ENCODE measurements at regions not wholly inside any gene's neighbourhood (a gene's known extent, or its start where the extent isn't known, plus 50 kb on each side); places are given as distances from the start of the nearest gene placed in this dataset.
A peak's percentile ranks its signal among the peaks of the same experiment; 100 is the strongest.

GRCh38 chr13:106433066-106433465 lies 102.4 kb downstream of the EFNB2 start:
- H3K9me3 ChIP-seq (ENCODE audit: control insufficient read depth, insufficient read depth, low read length), result no peaks in the 10 kb centered on the region
- H3K4me3 ChIP-seq (ENCODE audit: low read depth, low read length), result no peak overlapping the region
- 82% methylated on average over 2 of the region's 2 CpGs for WGBS (ENCODE audit: insufficient coverage)
- no peaks in the 10 kb centered on the region for H3K36me3 ChIP-seq (ENCODE audit: control insufficient read depth, insufficient read depth, low read length)
- H3K27ac ChIP-seq (ENCODE audit: low read depth, low read length), result no peak overlapping the region
- no peak for DNase-seq (ENCODE audit: low read depth in 4 of 6, low spot score in 6 of 6)
- no peaks in the 10 kb centered on the region for H3K4me1 ChIP-seq (ENCODE audit: control insufficient read depth, insufficient read depth, low read length)
- H3K27me3 ChIP-seq (ENCODE audit: control insufficient read depth, insufficient read depth, low read length), result no peaks in the 10 kb centered on the region

- Histone ChIP-seq H3K36me3 (ENCODE audit: control insufficient read depth, insufficient read depth, low read length) (no peaks in the 10 kb centered on the region), H3K27ac (ENCODE audit: low read depth, low read length) (no peak overlapping the region), H3K4me1 (ENCODE audit: control insufficient read depth, insufficient read depth, low read length) (no peaks in the 10 kb centered on the region), H3K27me3 (ENCODE audit: control insufficient read depth, insufficient read depth, low read length) (no peaks in the 10 kb centered on the region), H3K4me3 (ENCODE audit: low read depth, low read length) (no peak overlapping the region), H3K9me3 (ENCODE audit: control insufficient read depth, insufficient read depth, low read length) (no peaks in the 10 kb centered on the region)
- DNase-seq (ENCODE audit: low read depth in 4 of 6, low spot score in 6 of 6), result no peak
- no CpG with 5 or more reads among the region's 3 CpGs for WGBS (ENCODE audit: insufficient coverage)
Observed at GRCh38 chr13:106432636-106433035, 102.8 kb downstream of the EFNB2 start.

GRCh38 chr13:106426909-106427308 lies 108.6 kb downstream of the EFNB2 start:
- H3K27me3 ChIP-seq (ENCODE audit: control insufficient read depth, insufficient read depth, low read length), result no peaks in the 10 kb centered on the region
- WGBS (ENCODE audit: insufficient coverage), result 67% methylated on average over 2 of the region's 4 CpGs
- no peak overlapping the region for H3K4me3 ChIP-seq (ENCODE audit: low read depth, low read length)
- no peak for DNase-seq (ENCODE audit: low read depth in 4 of 6, low spot score in 6 of 6)
- H3K9me3 ChIP-seq (ENCODE audit: control insufficient read depth, insufficient read depth, low read length), result no peaks in the 10 kb centered on the region
- no peak overlapping the region for H3K27ac ChIP-seq (ENCODE audit: low read depth, low read length)
- no peaks in the 10 kb centered on the region for H3K36me3 ChIP-seq (ENCODE audit: control insufficient read depth, insufficient read depth, low read length)
- no peaks in the 10 kb centered on the region for H3K4me1 ChIP-seq (ENCODE audit: control insufficient read depth, insufficient read depth, low read length)

- H3K36me3 ChIP-seq (ENCODE audit: control insufficient read depth, insufficient read depth, low read length), result no peaks in the 10 kb centered on the region
- H3K4me3 ChIP-seq (ENCODE audit: low read depth, low read length), result no peak overlapping the region
- H3K27ac ChIP-seq (ENCODE audit: low read depth, low read length), result no peak overlapping the region
- no peak for DNase-seq (ENCODE audit: low read depth in 4 of 6, low spot score in 6 of 6)
- 94% methylated on average over 17 of the region's 17 CpGs for WGBS (ENCODE audit: insufficient coverage)
- H3K9me3 ChIP-seq (ENCODE audit: control insufficient read depth, insufficient read depth, low read length), result no peaks in the 10 kb centered on the region
- H3K27me3 ChIP-seq (ENCODE audit: control insufficient read depth, insufficient read depth, low read length), result no peaks in the 10 kb centered on the region
- no peaks in the 10 kb centered on the region for H3K4me1 ChIP-seq (ENCODE audit: control insufficient read depth, insufficient read depth, low read length)
Observed at GRCh38 chr13:106425661-106426060, 109.8 kb downstream of the EFNB2 start.

GRCh38 chr13:106424805-106425204 lies 110.7 kb downstream of the EFNB2 start:
- 60% methylated on average over 1 of the region's 1 CpG for WGBS (ENCODE audit: insufficient coverage)
- H3K27ac ChIP-seq (ENCODE audit: low read depth, low read length), result no peak overlapping the region
- no peaks in the 10 kb centered on the region for H3K4me1 ChIP-seq (ENCODE audit: control insufficient read depth, insufficient read depth, low read length)
- H3K9me3 ChIP-seq (ENCODE audit: control insufficient read depth, insufficient read depth, low read length), result no peaks in the 10 kb centered on the region
- no peaks in the 10 kb centered on the region for H3K27me3 ChIP-seq (ENCODE audit: control insufficient read depth, insufficient read depth, low read length)
- DNase-seq (ENCODE audit: low read depth in 4 of 6, low spot score in 6 of 6), result no peak
- H3K36me3 ChIP-seq (ENCODE audit: control insufficient read depth, insufficient read depth, low read length), result no peaks in the 10 kb centered on the region
- H3K4me3 ChIP-seq (ENCODE audit: low read depth, low read length), result no peak overlapping the region

- H3K27ac ChIP-seq (ENCODE audit: low read depth, low read length), result no peak overlapping the region
- 84% methylated on average over 4 of the region's 7 CpGs for WGBS (ENCODE audit: insufficient coverage)
- no peak for DNase-seq (ENCODE audit: low read depth in 4 of 6, low spot score in 6 of 6)
Observed at GRCh38 chr13:106423530-106423929, 111.9 kb downstream of the EFNB2 start.

GRCh38 chr13:106418556-106418955 lies 116.9 kb downstream of the EFNB2 start:
- Histone ChIP-seq H3K4me1 (ENCODE audit: control insufficient read depth, insufficient read depth, low read length) (no peaks in the 10 kb centered on the region), H3K36me3 (ENCODE audit: control insufficient read depth, insufficient read depth, low read length) (no peaks in the 10 kb centered on the region), H3K9me3 (ENCODE audit: control insufficient read depth, insufficient read depth, low read length) (no peaks in the 10 kb centered on the region), H3K4me3 (ENCODE audit: low read depth, low read length) (peak overlapping the region; percentile 6), H3K27ac (ENCODE audit: low read depth, low read length) (peak overlapping the region; percentile 31), H3K27me3 (ENCODE audit: control insufficient read depth, insufficient read depth, low read length) (no peaks in the 10 kb centered on the region)
- peak in 2 of 6 donors; percentile 43 to 44 for DNase-seq (ENCODE audit: low read depth in 4 of 6, low spot score in 6 of 6)
- WGBS (ENCODE audit: insufficient coverage), result no CpG with 5 or more reads among the region's 4 CpGs

More at GRCh38 chr13:106423530-106423929, 111.9 kb downstream of the EFNB2 start:
- no peak overlapping the region for H3K4me3 ChIP-seq (ENCODE audit: low read depth, low read length)
- no peaks in the 10 kb centered on the region for H3K4me1 ChIP-seq (ENCODE audit: control insufficient read depth, insufficient read depth, low read length)
- H3K9me3 ChIP-seq (ENCODE audit: control insufficient read depth, insufficient read depth, low read length), result no peaks in the 10 kb centered on the region
- H3K36me3 ChIP-seq (ENCODE audit: control insufficient read depth, insufficient read depth, low read length), result no peaks in the 10 kb centered on the region
- no peaks in the 10 kb centered on the region for H3K27me3 ChIP-seq (ENCODE audit: control insufficient read depth, insufficient read depth, low read length)

- Histone ChIP-seq H3K4me1 (ENCODE audit: control insufficient read depth, insufficient read depth, low read length) (no peaks in the 10 kb centered on the region), H3K27me3 (ENCODE audit: control insufficient read depth, insufficient read depth, low read length) (no peaks in the 10 kb centered on the region), H3K36me3 (ENCODE audit: control insufficient read depth, insufficient read depth, low read length) (no peaks in the 10 kb centered on the region), H3K27ac (ENCODE audit: low read depth, low read length) (peak overlapping the region; percentile 72), H3K9me3 (ENCODE audit: control insufficient read depth, insufficient read depth, low read length) (no peaks in the 10 kb centered on the region), H3K4me3 (ENCODE audit: low read depth, low read length) (no peak overlapping the region)
- DNase-seq (ENCODE audit: low read depth in 4 of 6, low spot score in 6 of 6), result peak in 1 of 6 donors; percentile 9
- 69% methylated on average over 12 of the region's 16 CpGs for WGBS (ENCODE audit: insufficient coverage)
Observed at GRCh38 chr13:106417467-106418110, 117.9 kb downstream of the EFNB2 start.

- 82% methylated on average over 3 of the region's 3 CpGs for WGBS (ENCODE audit: insufficient coverage)
Observed at GRCh38 chr13:106416645-106417044, 118.8 kb downstream of the EFNB2 start.

GRCh38 chr13:106415971-106416370 lies 119.5 kb downstream of the EFNB2 start:
- no peaks in the 10 kb centered on the region for H3K9me3 ChIP-seq (ENCODE audit: control insufficient read depth, insufficient read depth, low read length)
- no peaks in the 10 kb centered on the region for H3K27me3 ChIP-seq (ENCODE audit: control insufficient read depth, insufficient read depth, low read length)
- DNase-seq (ENCODE audit: low read depth in 4 of 6, low spot score in 6 of 6), result peak in 1 of 6 donors; percentile 65
- H3K27ac ChIP-seq (ENCODE audit: low read depth, low read length), result peak overlapping the region; percentile 72
- no peaks in the 10 kb centered on the region for H3K4me1 ChIP-seq (ENCODE audit: control insufficient read depth, insufficient read depth, low read length)
- H3K4me3 ChIP-seq (ENCODE audit: low read depth, low read length), result no peak overlapping the region
- no CpG with 5 or more reads among the region's 1 CpG for WGBS (ENCODE audit: insufficient coverage)
- no peaks in the 10 kb centered on the region for H3K36me3 ChIP-seq (ENCODE audit: control insufficient read depth, insufficient read depth, low read length)

More at GRCh38 chr13:106416645-106417044, 118.8 kb downstream of the EFNB2 start:
- Histone ChIP-seq H3K9me3 (ENCODE audit: control insufficient read depth, insufficient read depth, low read length) (no peaks in the 10 kb centered on the region), H3K4me3 (ENCODE audit: low read depth, low read length) (no peak overlapping the region), H3K36me3 (ENCODE audit: control insufficient read depth, insufficient read depth, low read length) (no peaks in the 10 kb centered on the region), H3K4me1 (ENCODE audit: control insufficient read depth, insufficient read depth, low read length) (no peaks in the 10 kb centered on the region), H3K27me3 (ENCODE audit: control insufficient read depth, insufficient read depth, low read length) (no peaks in the 10 kb centered on the region), H3K27ac (ENCODE audit: low read depth, low read length) (peak overlapping the region; percentile 72)
- peak in 1 of 6 donors; percentile 32 for DNase-seq (ENCODE audit: low read depth in 4 of 6, low spot score in 6 of 6)
